ENCODE measurements at regions not wholly inside any gene's neighbourhood (a gene's known extent, or its start where the extent isn't known, plus 50 kb on each side); places are given as distances from the start of the nearest gene placed in this dataset.

- DNase-seq (ENCODE audit: insufficient read length, low spot score, missing footprints), result no peak
Observed at GRCh38 chr1:101739826-101740330, 256.8 kb downstream of the OLFM3 start.

GRCh38 chr1:101741910-101742309 is 254.8 kb downstream of the OLFM3 start:
- no peaks in the 10 kb centered on the region for H3K9me3 ChIP-seq (ENCODE audit: low read depth, low read length)
- peaks cover 25% of the 10 kb centered on the region for H3K4me1 ChIP-seq (ENCODE audit: insufficient read depth, low read length)
- no peaks in the 10 kb centered on the region for H3K36me3 ChIP-seq (ENCODE audit: insufficient read depth, low read length)
- H3K27me3 ChIP-seq (ENCODE audit: insufficient read depth, low read length), result no peaks in the 10 kb centered on the region
- no peak overlapping the region for H3K4me3 ChIP-seq (ENCODE audit: insufficient read depth, low read length)
- H3K27ac ChIP-seq (ENCODE audit: low read depth, low read length), result no peak overlapping the region
- H3K4me2 ChIP-seq (ENCODE audit: insufficient read depth, low read length), result no peak overlapping the region
- no peak for DNase-seq (ENCODE audit: insufficient read length, low spot score, missing footprints)
- no peak for TF ChIP-seq CTCF (IDR thresholded peaks at IDR 0.05; ENCODE audit: extremely low read depth, low read depth, low read length)
- H3K79me2 ChIP-seq (ENCODE audit: insufficient read depth, low read length), result no peaks in the 10 kb centered on the region
- H2AFZ ChIP-seq (ENCODE audit: low read length), result no peak overlapping the region
- H4K20me1 ChIP-seq (ENCODE audit: insufficient read depth, low read length), result no peaks in the 10 kb centered on the region

More at GRCh38 chr1:101739826-101740330, 256.8 kb downstream of the OLFM3 start:
- H3K36me3 ChIP-seq (ENCODE audit: insufficient read depth, low read length), result no peaks in the 10 kb centered on the region
- H4K20me1 ChIP-seq (ENCODE audit: insufficient read depth, low read length), result no peaks in the 10 kb centered on the region
- H3K27ac ChIP-seq (ENCODE audit: low read depth, low read length), result no peak overlapping the region
- no peaks in the 10 kb centered on the region for H3K9me3 ChIP-seq (ENCODE audit: low read depth, low read length)
- H3K27me3 ChIP-seq (ENCODE audit: insufficient read depth, low read length), result no peaks in the 10 kb centered on the region
- no peak for TF ChIP-seq CTCF (IDR thresholded peaks at IDR 0.05; ENCODE audit: extremely low read depth, low read depth, low read length)
- H3K4me2 ChIP-seq (ENCODE audit: insufficient read depth, low read length), result no peak overlapping the region
- peaks cover 25% of the 10 kb centered on the region for H3K4me1 ChIP-seq (ENCODE audit: insufficient read depth, low read length)
- no peak overlapping the region for H3K4me3 ChIP-seq (ENCODE audit: insufficient read depth, low read length)
- H3K79me2 ChIP-seq (ENCODE audit: insufficient read depth, low read length), result no peaks in the 10 kb centered on the region
- no peak overlapping the region for H2AFZ ChIP-seq (ENCODE audit: low read length)

GRCh38 chr1:101742509-101742908 is 254.2 kb downstream of the OLFM3 start:
- H3K79me2 ChIP-seq (ENCODE audit: insufficient read depth, low read length), result no peaks in the 10 kb centered on the region
- no peaks in the 10 kb centered on the region for H4K20me1 ChIP-seq (ENCODE audit: insufficient read depth, low read length)
- H3K4me1 ChIP-seq (ENCODE audit: insufficient read depth, low read length), result peaks cover 20% of the 10 kb centered on the region
- TF ChIP-seq CTCF (IDR thresholded peaks at IDR 0.05; ENCODE audit: extremely low read depth, low read depth, low read length), result no peak
- H3K9me3 ChIP-seq (ENCODE audit: low read depth, low read length), result no peaks in the 10 kb centered on the region
- H3K4me3 ChIP-seq (ENCODE audit: insufficient read depth, low read length), result no peak overlapping the region
- no peak overlapping the region for H2AFZ ChIP-seq (ENCODE audit: low read length)
- no peak overlapping the region for H3K4me2 ChIP-seq (ENCODE audit: insufficient read depth, low read length)
- no peaks in the 10 kb centered on the region for H3K36me3 ChIP-seq (ENCODE audit: insufficient read depth, low read length)
- no peaks in the 10 kb centered on the region for H3K27me3 ChIP-seq (ENCODE audit: insufficient read depth, low read length)
- no peak for DNase-seq (ENCODE audit: insufficient read length, low spot score, missing footprints)
- no peak overlapping the region for H3K27ac ChIP-seq (ENCODE audit: low read depth, low read length)

DNA sequence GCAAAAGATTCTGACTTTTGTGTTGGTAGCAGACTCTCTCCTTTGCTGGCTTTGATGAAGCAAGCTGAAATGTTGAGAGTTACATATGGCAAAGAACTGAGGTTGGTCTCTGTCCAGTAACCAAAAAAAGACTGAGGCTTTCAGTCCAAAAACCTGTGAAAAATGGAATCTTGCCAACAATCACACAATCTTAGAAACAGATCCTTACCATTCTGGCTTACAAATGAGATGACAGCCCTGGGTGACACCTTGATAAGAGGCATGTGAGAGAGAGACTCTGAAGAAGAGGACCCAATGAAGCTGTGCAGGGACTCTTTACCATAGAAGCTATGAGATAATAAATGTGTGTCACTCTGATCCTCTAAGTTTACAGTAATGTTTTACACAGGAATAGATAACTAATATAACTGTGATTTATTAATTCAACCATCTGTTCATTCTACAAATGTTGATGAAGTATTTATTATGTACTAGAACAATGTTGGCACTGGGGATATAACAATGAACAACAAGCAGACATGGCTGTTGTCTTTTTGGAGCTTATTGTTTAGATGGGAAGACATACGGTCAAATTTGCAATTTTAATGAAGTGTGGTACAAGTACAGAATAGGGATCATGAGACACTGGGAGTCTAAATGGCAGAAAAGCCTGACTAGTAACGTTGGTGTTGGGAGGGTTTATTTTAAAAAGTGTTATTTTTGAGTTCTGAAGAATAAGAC is 251.0 kb downstream of the OLFM3 start:
- H2AFZ ChIP-seq (ENCODE audit: low read length), result no peak overlapping the region
- no peak overlapping the region for H3K4me3 ChIP-seq (ENCODE audit: insufficient read depth, low read length)
- H3K27ac ChIP-seq (ENCODE audit: low read depth, low read length), result no peak overlapping the region
- DNase-seq (ENCODE audit: insufficient read length, low spot score, missing footprints), result no peak
- no peaks in the 10 kb centered on the region for H3K9me3 ChIP-seq (ENCODE audit: low read depth, low read length)
- TF ChIP-seq CTCF (IDR thresholded peaks at IDR 0.05; ENCODE audit: extremely low read depth, low read depth, low read length), result no peak
- H3K4me1 ChIP-seq (ENCODE audit: insufficient read depth, low read length), result no peaks in the 10 kb centered on the region
- no peak overlapping the region for H3K4me2 ChIP-seq (ENCODE audit: insufficient read depth, low read length)
- no peaks in the 10 kb centered on the region for H3K27me3 ChIP-seq (ENCODE audit: insufficient read depth, low read length)
- H3K36me3 ChIP-seq (ENCODE audit: insufficient read depth, low read length), result no peaks in the 10 kb centered on the region
- no peaks in the 10 kb centered on the region for H4K20me1 ChIP-seq (ENCODE audit: insufficient read depth, low read length)
- no peaks in the 10 kb centered on the region for H3K79me2 ChIP-seq (ENCODE audit: insufficient read depth, low read length)
